NCI-H2107 (cell line): ENCODE measurements at regions not wholly inside any gene's neighbourhood (a gene's known extent, or its start where the extent isn't known, plus 50 kb on each side); places are given as distances from the start of the nearest gene placed in this dataset.

ENCODE experiments used
- DNase-seq: peaks from one replicate; lab custom pipeline; 2025; lab: John Stamatoyannopoulos, UW

DNA sequence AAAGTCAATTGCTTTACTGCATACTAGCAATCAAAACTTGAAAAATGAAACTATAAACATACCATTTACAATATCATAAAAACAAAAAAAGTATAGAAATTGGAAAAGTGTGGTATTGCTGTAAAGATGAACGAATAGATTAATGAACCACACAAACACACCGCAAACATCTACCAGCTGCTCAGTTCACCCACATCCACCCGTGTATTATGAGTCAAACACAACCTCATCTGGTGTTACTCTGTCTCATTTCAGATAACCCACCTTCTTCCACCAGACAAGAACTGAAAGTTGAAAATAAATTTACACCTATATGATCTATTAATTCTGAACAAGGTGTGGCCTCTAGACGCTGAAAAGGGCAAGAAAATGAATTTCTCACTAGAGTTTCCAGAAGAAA, 53.3 kb downstream of the BLID start:
- DNase-seq, result no peak

DNA sequence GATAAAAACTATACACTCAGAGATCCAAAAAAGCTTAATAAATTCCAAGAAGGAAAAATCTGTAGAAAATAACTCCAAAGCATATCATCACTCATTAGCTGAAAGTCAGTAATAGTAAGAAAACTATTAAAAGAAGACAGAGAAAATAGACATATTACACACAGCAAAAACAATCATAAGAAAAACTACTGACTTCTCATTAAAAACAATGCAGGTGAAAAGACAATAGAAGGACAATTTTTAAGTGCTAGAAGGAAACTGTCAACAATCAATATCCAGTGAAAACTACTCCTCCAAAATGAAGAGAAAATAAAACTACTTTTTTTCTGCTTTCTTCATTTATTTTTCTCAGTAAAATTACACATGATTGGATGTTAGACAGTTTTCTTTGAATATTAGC, 56.5 kb downstream of the BLID start:
- DNase-seq, result no peak

DNA sequence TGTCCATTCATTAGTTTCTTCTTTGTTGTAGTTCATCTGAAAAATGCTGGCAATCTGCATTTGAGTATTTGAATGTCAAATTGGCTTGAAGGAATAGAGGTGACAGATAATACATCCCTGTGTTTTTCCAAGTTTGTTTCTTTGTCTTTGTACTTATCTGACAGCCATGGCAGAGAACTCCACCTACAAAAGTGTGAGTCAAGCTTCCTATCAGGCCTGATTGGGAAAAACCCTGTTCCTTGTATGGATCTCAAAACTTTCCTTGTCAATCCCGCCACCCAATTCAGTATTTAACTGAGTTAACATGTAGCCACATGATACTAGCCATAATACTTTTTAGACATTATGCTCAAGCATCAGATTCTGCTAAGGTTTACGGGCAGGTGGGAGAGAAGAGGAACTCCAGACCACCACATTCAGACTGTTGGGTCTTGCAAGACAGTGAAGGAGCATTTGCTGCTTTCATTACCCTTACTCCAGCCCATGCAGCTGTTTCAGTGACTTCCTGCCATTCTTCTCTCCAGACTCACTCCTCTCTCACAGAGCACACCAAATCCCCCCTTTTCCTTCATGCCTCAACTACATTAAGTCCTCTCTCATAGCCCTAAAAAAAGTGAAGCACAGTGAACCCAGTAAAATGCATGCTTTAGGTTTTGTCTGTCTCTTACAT, 65.9 kb downstream of the BLID start:
- DNase-seq, result no peak

- DNase-seq, result no peak
Observed at GRCh38 chr11:122048401-122048800, 67.6 kb downstream of the BLID start.

DNA sequence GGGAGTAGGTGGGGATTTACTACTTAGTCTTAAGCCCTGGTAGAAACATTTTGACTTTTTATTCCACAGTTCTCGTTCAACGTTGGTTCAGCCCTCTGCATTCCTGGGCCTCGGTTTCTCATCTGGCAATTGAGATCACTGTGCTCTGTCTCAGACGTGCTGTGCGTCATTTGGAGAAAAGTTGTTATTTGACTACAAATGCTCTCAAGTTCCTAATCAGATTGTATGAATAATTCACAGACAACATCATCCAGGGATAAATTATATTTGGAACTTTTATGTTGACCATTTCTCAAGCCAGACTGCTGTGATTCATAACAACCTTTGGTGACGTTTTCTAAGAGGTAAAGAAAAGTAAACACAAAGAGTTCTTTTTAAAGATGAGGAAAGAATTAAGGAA, 69.2 kb downstream of the BLID start:
- no peak for DNase-seq

DNA sequence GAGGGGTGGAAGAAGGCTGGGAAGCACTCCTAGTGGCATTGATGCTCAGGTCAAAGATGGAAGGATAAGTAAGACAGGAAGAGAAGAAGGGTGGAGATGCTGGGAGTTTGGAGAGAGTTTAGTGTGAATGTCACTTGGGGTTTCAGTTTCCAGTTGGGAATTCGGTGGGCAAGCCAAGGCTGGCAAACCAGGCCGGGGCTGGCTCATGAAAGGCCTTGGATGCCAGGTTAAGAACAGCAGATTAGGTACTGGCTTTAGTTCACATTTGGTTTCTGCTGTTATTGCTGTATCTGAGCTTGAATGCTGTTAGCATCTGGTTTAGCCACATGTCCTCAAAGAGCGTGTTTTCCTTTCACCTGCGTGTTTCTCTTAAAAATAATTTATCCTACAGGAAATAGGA, 69.6 kb downstream of the BLID start:
- no peak for DNase-seq

DNA sequence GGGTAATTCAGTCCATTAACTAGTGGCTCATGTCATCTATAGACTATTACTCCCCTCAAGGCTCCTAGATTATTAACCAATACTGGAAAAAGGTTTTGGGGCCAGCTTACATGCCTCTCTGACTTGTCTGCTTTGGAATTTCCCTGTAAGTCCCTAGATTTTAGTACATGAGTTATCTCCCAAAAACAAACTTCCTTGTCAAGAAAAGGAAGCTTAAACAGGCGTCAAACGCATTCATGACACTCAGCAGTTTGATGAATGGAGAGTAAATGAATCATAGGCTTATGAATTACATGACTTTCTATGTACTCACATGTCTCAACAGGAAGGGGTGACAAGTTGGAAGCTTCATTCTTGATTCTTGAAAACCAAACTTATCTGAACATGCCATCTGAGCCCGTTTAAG, 70.8 kb downstream of the BLID start:
- DNase-seq, result no peak

GRCh38 chr11:122044086-122044485, 71.9 kb downstream of the BLID start:
- DNase-seq, result no peak

GRCh38 chr11:122042981-122043380, 73.0 kb downstream of the BLID start:
- no peak for DNase-seq

DNA sequence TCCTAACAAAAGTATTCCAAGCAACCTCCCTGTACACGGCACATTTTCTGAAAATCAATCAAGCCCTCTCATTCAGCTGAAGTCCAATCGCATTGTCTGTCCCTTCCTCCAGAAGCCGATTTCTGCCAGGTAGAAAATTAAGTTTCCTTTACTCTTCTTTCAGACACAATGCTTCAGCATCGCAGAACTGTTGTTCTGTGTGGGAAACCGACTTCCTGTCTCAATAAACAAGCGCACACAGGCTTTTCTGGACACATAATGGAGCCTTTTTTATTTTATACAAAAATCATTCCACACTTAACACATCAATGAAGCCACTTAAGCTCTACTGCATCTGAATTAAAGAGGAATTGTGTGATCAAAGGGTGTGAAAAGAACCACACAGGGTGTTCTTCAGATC, 75.6 kb downstream of the BLID start:
- no peak for DNase-seq

DNA sequence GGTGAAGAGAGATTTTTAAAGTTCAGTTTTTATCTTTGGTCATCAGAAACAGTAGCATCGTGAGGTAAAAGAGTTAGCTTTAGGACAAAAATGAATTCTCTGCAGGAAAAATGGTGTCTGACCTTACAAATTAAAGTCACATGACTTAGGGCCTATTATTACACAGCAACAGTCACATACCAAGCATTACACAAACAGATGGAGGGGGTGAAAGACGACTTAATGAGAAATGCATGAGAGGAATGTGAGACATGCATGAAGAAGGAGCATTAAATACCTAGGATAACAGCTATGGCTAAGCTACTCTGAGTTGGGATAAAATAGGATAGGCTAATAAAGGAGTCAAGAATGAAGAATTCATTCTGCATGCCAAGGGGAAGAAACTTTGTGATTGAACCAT, 77.5 kb downstream of the BLID start:
- no peak for DNase-seq

GRCh38 chr11:122037911-122038310, 78.1 kb downstream of the BLID start:
- DNase-seq, result no peak

DNA sequence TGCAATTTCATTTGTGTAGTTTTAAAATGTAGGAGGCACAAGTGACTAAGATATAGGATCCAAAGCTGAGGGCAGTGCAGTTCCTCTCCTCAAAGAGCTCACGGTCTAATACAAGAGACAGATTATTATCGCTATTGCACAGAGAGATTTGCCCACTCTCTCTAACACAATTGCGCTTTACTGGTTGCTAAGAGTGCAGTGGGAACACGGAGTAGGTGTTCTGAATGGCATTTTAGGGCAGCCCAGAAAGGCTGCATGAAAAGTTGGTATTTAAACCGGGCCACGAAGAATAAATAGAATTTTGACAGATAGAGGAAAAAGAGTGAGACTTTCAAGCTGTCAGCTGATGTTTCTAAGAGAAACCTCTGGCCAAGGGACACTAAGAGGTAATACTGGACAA, 79.5 kb downstream of the BLID start:
- no peak for DNase-seq

DNA sequence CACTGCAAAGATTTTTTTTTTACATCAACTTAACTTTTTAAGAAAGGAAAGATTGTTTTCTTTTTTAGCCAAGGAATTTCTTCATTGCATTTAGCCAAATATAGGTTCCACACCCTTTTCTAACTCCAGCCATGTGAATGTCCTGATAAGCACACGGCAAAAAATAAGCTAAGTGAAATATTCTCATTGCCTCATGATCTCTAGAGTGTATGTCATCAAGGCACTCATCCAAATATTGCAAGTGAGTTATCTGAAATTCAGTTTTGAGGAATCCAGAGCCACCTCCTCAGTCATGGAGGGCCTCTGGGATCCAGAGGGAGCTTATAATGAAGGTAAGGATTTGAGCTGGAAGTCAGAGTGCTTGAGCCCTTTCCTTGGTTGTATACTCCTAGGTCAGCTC, 80.0 kb downstream of the BLID start:
- no peak for DNase-seq

GRCh38 chr11:122033631-122034030, 82.4 kb downstream of the BLID start:
- no peak for DNase-seq

- no peak for DNase-seq
Observed at GRCh38 chr11:122033193-122033592, 82.8 kb downstream of the BLID start.

GRCh38 chr11:122032317-122032716, 83.7 kb downstream of the BLID start:
- DNase-seq, result no peak

DNA sequence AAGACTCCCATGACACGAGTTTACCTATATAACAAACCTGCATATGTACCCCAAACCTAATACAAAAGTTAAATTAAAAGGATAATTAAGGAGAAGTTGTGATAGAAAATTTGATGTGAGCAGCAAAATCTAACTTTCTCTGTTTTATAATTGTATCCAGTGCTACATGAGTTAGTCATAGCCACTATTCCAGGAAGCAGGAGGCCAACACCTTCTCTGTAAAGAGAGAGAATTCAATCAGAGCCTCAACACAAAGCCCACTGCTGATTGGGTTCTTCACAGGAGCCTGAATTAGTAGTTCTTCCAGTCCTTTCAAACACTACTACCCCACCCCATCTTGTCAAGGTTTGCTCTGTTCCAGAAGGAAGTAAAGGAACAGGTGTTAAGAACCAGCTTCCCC, 84.2 kb downstream of the BLID start:
- DNase-seq, result no peak

- no peak for DNase-seq
Observed at GRCh38 chr11:122030286-122030685, 85.7 kb downstream of the BLID start.

GRCh38 chr11:122028545-122028944, 87.5 kb downstream of the BLID start:
- no peak for DNase-seq

DNA sequence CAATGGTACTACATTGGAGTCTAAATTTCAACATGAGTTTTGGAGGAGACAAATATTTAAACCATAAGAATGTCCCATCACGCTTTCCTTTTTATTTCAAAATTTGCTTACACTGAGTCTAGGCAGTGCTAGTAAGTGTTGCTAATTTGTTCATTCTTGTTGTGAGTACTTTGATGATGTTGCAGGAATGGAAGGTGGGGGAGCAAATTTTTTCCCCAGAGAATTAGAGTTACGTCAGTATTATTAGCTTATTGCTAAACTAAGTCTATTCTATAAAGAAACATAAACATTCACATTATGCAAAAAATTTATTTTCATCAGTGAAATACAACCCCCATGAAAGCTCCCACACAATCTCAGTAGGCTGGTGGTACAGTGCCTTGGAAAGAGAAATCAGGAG, 88.0 kb downstream of the BLID start:
- DNase-seq, result no peak

DNA sequence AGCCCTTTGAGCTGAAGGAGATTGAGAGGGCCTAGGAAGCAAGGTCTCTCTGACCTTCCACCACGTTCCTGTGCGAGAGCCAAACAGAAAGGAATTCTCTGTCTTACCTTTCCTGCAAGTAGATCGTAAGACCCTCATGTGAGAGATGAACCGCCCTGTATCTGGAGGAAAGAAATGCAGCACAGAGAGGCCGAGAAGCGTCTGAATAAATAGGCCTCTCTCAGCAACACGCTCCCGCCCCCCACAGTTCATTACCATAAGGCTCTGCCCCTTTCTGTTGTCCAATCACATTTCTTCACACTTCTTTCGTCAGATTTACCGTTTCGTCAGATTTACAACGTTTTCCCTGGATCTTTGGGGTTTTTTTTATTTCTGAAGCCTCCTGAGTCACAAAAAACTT, 90.3 kb downstream of the BLID start:
- DNase-seq, result no peak

DNA sequence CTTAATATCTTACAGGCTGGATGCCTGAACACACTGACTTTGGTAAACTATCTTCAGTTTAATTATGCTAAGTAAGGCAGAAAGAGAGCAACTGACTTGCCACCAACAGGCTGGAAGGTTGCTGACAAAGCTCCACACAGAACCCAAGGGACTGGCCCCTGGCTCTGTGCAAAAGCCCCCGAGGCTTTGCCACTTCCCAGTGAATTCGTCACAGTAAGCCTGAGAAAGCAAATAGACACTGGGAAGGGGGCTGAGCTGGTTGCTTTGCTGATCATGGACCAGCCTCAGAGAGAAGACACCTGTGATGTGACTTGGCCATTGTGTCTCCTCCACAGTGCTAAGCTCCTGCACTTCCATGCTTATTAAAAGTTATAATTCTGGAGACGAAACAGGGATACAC, 91.7 kb downstream of the BLID start:
- DNase-seq, result no peak

- no peak for DNase-seq
Observed at GRCh38 chr11:122023614-122024250, 92.3 kb downstream of the BLID start.
